ENCODE measurements at regions not wholly inside any gene's neighbourhood (a gene's known extent, or its start where the extent isn't known, plus 50 kb on each side); places are given as distances from the start of the nearest gene placed in this dataset.

GRCh38 chr11:28599656-28600055, 491.5 kb downstream of the METTL15 start:
- TF ChIP-seq CTCF (IDR thresholded peaks at IDR 0.05): no peak
- TF ChIP-seq POLR2A (IDR thresholded peaks at IDR 0.05): no peak

Measured in thyroid gland (tissue), 4 donors.